Esophagus mucosa (tissue), 1 donor: ENCODE measurements at regions not wholly inside any gene's neighbourhood (a gene's known extent, or its start where the extent isn't known, plus 50 kb on each side); places are given as distances from the start of the nearest gene placed in this dataset.

ENCODE experiments used
- ATAC-seq: fragments of 200-7000 bp; cut with Tn5 transposase; one replicate; pipeline ENCODE4 v1.9.1; 2020
- donor health status: DM: yes; HTN: yes; CAD: no.

GRCh38 chr9:87824216-87824875, 58.3 kb upstream of the SPATA31E1 start:
- no peak for ATAC-seq

GRCh38 chr9:87824886-87825285, 57.8 kb upstream of the SPATA31E1 start:
- no peak for ATAC-seq

DNA sequence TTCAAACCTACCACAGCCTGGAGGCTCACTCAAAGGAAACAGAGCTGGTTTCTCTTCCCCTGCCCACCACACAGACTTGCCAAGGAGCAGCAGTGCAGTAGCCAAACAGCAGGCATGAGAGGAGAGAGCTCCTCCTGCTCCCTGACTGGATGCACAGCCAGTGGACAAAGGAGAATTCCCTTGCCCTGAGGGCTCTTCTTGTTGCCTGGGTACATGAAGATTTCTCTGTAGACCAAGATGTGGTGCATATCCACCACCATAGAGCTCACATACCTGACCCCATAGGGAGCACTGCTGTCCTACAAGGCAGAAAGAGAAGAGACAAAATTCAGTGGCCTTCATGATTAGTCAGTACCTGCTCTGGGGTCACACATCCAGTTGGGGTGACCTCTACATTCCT, 56.3 kb upstream of the SPATA31E1 start:
- ATAC-seq, result no peak

DNA sequence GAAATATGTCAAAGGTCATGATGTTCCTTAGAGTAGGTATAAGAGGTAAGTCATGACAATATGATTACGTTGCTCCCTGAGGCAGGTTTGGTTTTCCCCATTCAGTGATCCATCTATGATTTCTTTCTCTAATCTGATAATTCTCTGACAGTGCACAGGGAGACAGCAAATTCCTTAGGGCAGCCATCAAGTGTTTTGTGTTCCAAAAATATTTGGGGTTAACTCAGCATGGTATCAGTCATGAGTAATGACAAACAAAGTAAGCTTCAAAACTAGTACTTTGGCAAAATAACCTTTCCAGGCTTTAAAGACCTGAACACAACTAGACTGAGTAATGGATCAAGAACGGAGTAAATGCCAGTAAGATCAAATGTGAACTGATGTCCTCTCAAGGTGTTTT, 55.3 kb upstream of the SPATA31E1 start:
- ATAC-seq, result no peak

- no peak for ATAC-seq
Observed at GRCh38 chr9:87829756-87830155, 52.9 kb upstream of the SPATA31E1 start.

DNA sequence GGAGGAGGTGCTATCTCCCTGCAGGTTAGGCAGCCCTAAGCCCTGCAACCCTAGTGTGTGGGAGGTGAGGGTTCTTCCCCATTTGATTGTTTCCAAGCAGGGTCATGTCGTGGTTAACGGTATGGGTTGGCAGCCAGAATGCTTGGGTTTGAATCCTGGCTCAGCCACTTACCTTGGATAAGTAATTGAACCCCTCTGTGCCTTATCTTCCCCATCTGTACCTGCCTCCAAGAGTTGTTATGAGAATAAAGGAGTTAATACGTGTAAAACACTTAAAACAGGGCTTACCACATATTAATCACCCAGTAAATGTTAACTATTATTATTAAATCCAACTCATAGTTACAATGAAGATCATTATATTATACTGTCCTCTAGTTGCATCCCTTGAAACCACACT, 52.2 kb upstream of the SPATA31E1 start:
- no peak for ATAC-seq

DNA sequence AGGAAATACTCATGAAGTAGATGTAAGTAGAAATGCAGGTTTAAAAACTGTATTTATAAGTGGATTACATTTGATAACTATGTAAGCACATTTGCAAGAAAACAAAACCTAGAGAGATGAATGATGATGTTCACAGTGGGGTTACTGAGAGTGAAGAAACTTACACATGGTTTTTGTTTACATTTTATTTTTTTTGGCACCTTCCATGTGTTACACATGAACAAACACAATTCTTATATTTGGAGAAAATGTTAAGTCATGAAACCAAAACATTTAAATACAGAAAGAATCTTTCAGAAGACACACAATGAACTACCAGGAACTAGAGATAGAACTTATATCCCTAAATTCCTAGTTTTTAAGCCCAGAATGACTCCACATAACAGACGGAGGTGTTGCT, 51.5 kb upstream of the SPATA31E1 start:
- no peak for ATAC-seq
